ENCODE measurements at regions not wholly inside any gene's neighbourhood (a gene's known extent, or its start where the extent isn't known, plus 50 kb on each side); places are given as distances from the start of the nearest gene placed in this dataset.

DNA sequence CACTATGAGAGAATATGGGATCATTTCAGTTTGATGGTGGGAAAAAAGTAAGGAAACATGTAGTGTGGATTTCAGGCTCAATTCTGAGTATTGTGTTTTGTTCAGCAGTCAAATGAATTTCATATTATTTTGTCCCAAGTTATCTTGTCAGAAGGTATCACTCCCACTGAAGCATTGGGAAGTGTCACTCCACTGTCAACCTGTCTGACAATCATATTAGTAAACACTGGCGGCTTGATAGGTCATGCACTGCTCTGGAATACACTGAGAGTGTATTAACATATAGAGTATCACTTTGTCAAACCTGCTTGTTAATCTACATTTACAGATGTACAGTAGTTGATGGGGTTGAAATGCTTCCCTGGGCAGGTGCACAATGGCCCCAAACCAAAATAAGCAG lies 203.6 kb downstream of the HS3ST3A1 start:
- ATAC-seq (ENCODE audit: low FRiP score) (no peak), DNase-seq (ENCODE audit: low spot score) (no peak)
- no peak for TF ChIP-seq CTCF (IDR thresholded peaks at IDR 0.05)

GRCh38 chr17:13395862-13396261 lies 205.9 kb downstream of the HS3ST3A1 start:
- no peak for TF ChIP-seq CTCF (IDR thresholded peaks at IDR 0.05)
- no peak for DNase-seq (ENCODE audit: low spot score)
- ATAC-seq (ENCODE audit: low FRiP score), result peak; percentile 62

GRCh38 chr17:13395346-13395745 lies 206.4 kb downstream of the HS3ST3A1 start:
- no peak for ATAC-seq (ENCODE audit: low FRiP score)
- TF ChIP-seq CTCF (IDR thresholded peaks at IDR 0.05), result no peak
- no peak for DNase-seq (ENCODE audit: low spot score)

DNA sequence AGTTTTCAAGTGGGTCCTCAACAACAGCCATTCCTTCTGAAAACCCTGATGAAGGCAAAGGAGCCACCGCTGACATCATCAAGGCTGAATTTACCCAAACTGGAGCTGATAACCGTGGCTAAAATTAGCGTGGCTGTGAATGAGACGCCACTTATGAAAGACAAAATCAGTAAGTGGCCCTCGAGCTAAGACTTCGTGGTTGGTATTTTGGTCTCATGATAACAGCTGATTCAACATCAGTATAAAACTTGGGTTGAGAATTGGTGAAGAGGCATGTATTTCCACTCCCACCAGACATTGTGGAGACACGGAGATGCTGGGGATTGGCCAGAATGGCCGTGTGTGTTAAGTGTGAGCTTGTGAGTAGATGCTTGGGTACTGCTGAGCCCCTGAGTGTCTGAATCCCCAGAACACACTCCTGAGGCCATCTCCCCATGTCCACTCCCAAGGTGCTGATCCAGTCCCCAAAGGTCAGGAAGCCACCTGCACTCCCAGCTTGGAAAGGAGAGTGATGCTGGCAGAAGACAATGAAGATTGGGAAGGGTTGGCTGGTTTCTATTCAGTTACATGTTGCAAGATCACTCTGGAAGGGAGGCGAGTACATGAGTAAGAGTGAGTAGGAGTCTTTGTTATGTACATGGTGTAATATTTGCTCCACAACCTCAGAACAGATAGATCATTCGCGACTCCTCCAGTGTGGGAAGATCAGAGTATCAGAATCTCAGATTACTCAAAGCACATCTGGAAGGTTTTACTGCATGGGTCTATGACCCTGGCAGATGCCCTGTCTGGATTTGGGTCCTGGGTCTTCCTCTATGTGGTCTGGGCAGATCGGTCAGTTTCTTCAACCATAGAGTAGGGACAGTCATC lies 207.7 kb downstream of the HS3ST3A1 start:
- peak; percentile 85 for ATAC-seq (ENCODE audit: low FRiP score)
- no peak for DNase-seq (ENCODE audit: low spot score)
- TF ChIP-seq CTCF (IDR thresholded peaks at IDR 0.05), result no peak

GRCh38 chr17:13387952-13388351 lies 213.8 kb downstream of the HS3ST3A1 start:
- no peak for TF ChIP-seq CTCF (IDR thresholded peaks at IDR 0.05)
- DNase-seq (ENCODE audit: low spot score) (no peak), ATAC-seq (ENCODE audit: low FRiP score) (no peak)

GRCh38 chr17:13387236-13387635 lies 214.5 kb downstream of the HS3ST3A1 start:
- DNase-seq (ENCODE audit: low spot score), result no peak
- ATAC-seq (ENCODE audit: low FRiP score), result no peak
- TF ChIP-seq CTCF (IDR thresholded peaks at IDR 0.05), result no peak

DNA sequence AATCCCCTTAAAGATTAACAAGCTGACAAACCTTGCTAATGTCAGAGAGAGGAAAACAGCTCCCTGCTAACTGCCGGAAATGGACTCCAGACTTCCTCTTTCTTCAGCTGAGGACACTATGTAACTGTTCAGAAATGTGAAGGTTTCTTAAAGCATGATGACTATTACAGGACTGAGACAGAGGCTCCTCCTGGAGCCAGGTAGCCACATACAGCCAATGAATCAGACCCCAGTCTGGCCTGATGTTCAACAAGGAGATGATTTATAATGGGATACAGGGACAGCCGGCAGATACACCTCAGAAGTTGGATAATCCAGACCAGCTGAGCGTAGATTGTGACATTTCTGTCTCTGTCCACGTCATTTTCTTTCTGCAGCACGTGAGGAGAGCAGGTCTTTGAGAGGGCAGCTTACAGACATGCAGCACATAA lies 216.2 kb downstream of the HS3ST3A1 start:
- DNase-seq (ENCODE audit: low spot score) (no peak), ATAC-seq (ENCODE audit: low FRiP score) (no peak)
- TF ChIP-seq CTCF (IDR thresholded peaks at IDR 0.05), result no peak

All from omental fat pad (tissue), 3 donors.